ENCODE measurements at regions not wholly inside any gene's neighbourhood (a gene's known extent, or its start where the extent isn't known, plus 50 kb on each side); places are given as distances from the start of the nearest gene placed in this dataset.

DNA sequence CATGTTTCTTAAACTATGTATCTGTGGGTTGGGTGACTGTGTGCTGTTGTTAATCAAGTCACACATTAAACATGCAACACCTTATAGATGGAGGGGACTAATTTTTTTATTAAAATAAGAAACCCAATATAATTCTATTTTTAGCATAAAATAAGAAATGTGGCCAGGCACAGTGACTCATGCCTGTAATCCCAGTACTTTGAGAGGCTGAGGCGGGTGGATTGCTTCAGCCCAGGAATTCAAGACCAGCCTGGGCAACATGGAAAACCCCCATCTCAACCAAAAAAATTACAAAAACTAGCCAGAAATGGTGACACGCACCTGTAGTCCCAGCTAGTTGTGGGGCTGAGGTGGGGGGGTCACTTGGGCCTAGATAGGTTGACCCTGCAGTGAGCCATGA is 1021.0 kb downstream of the EPHA3 start:
- DNase-seq (ENCODE audit: low read depth in 1 of 2, low spot score in 1 of 2), result no peak
- H3K27me3 ChIP-seq (ENCODE audit: insufficient read depth, poor library complexity, severe bottlenecking), result no peaks in the 10 kb centered on the region
- TF ChIP-seq GABPA (IDR thresholded peaks at IDR 0.05; ENCODE audit: low read depth) (no peak), POLR2AphosphoS5 (IDR thresholded peaks at IDR 0.05; ENCODE audit: low read depth) (no peak), SPI1 (IDR thresholded peaks at IDR 0.05; ENCODE audit: borderline replicate concordance, low read depth) (no peak)
- TF ChIP-seq, protein P1, sequence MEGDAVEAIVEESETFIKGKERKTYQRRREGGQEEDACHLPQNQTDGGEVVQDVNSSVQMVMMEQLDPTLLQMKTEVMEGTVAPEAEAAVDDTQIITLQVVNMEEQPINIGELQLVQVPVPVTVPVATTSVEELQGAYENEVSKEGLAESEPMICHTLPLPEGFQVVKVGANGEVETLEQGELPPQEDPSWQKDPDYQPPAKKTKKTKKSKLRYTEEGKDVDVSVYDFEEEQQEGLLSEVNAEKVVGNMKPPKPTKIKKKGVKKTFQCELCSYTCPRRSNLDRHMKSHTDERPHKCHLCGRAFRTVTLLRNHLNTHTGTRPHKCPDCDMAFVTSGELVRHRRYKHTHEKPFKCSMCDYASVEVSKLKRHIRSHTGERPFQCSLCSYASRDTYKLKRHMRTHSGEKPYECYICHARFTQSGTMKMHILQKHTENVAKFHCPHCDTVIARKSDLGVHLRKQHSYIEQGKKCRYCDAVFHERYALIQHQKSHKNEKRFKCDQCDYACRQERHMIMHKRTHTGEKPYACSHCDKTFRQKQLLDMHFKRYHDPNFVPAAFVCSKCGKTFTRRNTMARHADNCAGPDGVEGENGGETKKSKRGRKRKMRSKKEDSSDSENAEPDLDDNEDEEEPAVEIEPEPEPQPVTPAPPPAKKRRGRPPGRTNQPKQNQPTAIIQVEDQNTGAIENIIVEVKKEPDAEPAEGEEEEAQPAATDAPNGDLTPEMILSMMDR (IDR thresholded peaks at IDR 0.05; ENCODE audit: insufficient read depth, low read length), result no peak
- TF ChIP-seq, protein P2, sequence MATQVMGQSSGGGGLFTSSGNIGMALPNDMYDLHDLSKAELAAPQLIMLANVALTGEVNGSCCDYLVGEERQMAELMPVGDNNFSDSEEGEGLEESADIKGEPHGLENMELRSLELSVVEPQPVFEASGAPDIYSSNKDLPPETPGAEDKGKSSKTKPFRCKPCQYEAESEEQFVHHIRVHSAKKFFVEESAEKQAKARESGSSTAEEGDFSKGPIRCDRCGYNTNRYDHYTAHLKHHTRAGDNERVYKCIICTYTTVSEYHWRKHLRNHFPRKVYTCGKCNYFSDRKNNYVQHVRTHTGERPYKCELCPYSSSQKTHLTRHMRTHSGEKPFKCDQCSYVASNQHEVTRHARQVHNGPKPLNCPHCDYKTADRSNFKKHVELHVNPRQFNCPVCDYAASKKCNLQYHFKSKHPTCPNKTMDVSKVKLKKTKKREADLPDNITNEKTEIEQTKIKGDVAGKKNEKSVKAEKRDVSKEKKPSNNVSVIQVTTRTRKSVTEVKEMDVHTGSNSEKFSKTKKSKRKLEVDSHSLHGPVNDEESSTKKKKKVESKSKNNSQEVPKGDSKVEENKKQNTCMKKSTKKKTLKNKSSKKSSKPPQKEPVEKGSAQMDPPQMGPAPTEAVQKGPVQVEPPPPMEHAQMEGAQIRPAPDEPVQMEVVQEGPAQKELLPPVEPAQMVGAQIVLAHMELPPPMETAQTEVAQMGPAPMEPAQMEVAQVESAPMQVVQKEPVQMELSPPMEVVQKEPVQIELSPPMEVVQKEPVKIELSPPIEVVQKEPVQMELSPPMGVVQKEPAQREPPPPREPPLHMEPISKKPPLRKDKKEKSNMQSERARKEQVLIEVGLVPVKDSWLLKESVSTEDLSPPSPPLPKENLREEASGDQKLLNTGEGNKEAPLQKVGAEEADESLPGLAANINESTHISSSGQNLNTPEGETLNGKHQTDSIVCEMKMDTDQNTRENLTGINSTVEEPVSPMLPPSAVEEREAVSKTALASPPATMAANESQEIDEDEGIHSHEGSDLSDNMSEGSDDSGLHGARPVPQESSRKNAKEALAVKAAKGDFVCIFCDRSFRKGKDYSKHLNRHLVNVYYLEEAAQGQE (IDR thresholded peaks at IDR 0.05; ENCODE audit: insufficient replicate concordance, low read depth), result no peak
- H3K27ac ChIP-seq (replicated peaks), result no peak overlapping the region
- no peak overlapping the region for H3K4me3 ChIP-seq (replicated peaks; ENCODE audit: insufficient read depth, low read length)

DNA sequence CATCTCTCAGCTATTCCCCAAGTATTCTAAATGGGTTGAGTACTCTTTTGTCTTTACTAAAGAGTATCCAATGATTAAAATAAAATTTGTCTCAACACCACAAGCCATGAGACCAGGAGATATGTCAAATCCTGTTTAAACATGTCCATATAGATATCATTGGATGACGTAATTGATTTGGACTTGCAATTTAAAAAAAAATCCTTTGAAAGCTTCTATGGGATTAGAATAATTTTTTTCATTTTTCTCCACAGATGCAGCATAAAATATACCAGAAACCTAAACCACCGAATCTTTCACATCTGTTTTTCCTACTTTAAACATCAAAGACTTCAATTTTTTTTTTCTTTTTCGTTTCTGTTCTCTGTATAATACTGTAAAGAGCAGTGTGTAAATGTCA is 1022.3 kb downstream of the EPHA3 start:
- no peak for DNase-seq (ENCODE audit: low read depth in 1 of 2, low spot score in 1 of 2)
- H3K4me3 ChIP-seq (replicated peaks; ENCODE audit: insufficient read depth, low read length), result no peak overlapping the region
- H3K27me3 ChIP-seq (ENCODE audit: insufficient read depth, poor library complexity, severe bottlenecking), result no peaks in the 10 kb centered on the region
- TF ChIP-seq POLR2AphosphoS5 (IDR thresholded peaks at IDR 0.05; ENCODE audit: low read depth), result no peak
- no peak for TF ChIP-seq GABPA (IDR thresholded peaks at IDR 0.05; ENCODE audit: low read depth)
- TF ChIP-seq, protein P2 (IDR thresholded peaks at IDR 0.05; ENCODE audit: insufficient replicate concordance, low read depth), result no peak
- no peak for TF ChIP-seq SPI1 (IDR thresholded peaks at IDR 0.05; ENCODE audit: borderline replicate concordance, low read depth)
- TF ChIP-seq, protein P1 (IDR thresholded peaks at IDR 0.05; ENCODE audit: insufficient read depth, low read length), result no peak
- no peak overlapping the region for H3K27ac ChIP-seq (replicated peaks)

DNA sequence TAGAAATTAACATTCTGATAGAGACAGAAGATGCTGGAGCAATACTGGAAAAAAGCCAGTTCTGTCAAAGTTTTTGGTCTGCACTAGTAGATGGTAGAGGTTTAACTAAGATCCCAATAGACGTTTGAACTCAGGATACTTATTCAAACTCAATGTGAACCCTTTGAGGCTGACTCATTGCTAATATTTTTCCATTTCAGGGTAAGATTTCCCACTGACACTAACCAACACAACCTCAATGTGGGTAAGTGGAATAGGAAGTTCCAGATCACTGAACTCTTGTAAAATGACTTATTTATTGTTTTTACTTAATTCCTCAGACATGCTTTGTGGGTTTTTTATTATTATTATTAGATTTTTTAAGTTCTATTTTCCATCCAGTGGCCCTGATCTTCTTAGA is 1024.8 kb downstream of the EPHA3 start:
- H3K27ac ChIP-seq (replicated peaks), result no peak overlapping the region
- TF ChIP-seq GABPA (IDR thresholded peaks at IDR 0.05; ENCODE audit: low read depth) (no peak), SPI1 (IDR thresholded peaks at IDR 0.05; ENCODE audit: borderline replicate concordance, low read depth) (no peak), POLR2AphosphoS5 (IDR thresholded peaks at IDR 0.05; ENCODE audit: low read depth) (no peak)
- TF ChIP-seq, protein P2 (IDR thresholded peaks at IDR 0.05; ENCODE audit: insufficient replicate concordance, low read depth), result no peak
- TF ChIP-seq, protein P1 (IDR thresholded peaks at IDR 0.05; ENCODE audit: insufficient read depth, low read length), result no peak
- H3K4me3 ChIP-seq (replicated peaks; ENCODE audit: insufficient read depth, low read length), result no peak overlapping the region
- no peak for DNase-seq (ENCODE audit: low read depth in 1 of 2, low spot score in 1 of 2)
- H3K27me3 ChIP-seq (ENCODE audit: insufficient read depth, poor library complexity, severe bottlenecking), result no peaks in the 10 kb centered on the region
